Gastrocnemius medialis (tissue), 4 donors: ENCODE measurements at regions not wholly inside any gene's neighbourhood (a gene's known extent, or its start where the extent isn't known, plus 50 kb on each side); places are given as distances from the start of the nearest gene placed in this dataset.

Experiments
- CTCF ChIP-seq, 5 experiments: fragments of 450-650 bp in 3 of 5; fragments of 200-600 bp in 2 of 5; sonication (generic) in 2 of 5; IDR thresholded peaks in 4 of 5; conservative IDR thresholded peaks in 1 of 5; 1 replicate in 4 of 5; 2 replicates in 1 of 5; pipeline ENCODE4 v1.5.1; 2016 to 2019; ENCODE audit warnings: antibody characterized with exemption in 5 of 5, mild to moderate bottlenecking in 3 of 5, moderate library complexity in 3 of 5
- POLR2A ChIP-seq, 2 donors: fragments of 450-650 bp; IDR thresholded peaks; one replicate each; pipeline ENCODE4 v1.6.1; 2017; ENCODE audit warnings: antibody characterized with exemption in 2 of 2, mild to moderate bottlenecking in 2 of 2, moderate library complexity in 2 of 2

DNA sequence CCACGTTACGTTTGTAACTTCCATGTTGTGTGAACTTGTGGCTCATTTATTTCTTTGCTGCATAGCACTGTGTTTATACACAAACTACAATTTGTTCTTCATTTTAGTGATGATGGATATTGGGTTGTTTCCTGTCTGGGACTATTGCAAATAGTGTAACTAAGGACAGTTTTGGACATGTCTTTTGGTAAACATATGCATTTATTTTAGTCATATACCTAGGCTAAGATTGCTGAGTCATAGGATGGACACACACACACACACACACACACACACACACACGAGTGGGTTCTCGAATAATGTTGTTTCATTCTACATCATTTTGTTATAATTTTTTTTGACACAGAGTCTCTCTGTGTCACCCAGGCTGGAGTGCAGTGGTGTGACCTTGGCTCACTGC lies 123.5 kb upstream of the CAND1 start:
- TF ChIP-seq CTCF (IDR thresholded peaks at IDR 0.05 in 4 of 5, conservative IDR thresholded peaks at IDR 0.05 in 1 of 5) (no peak), POLR2A (IDR thresholded peaks at IDR 0.05) (no peak)
